AG04450 (cell line): ENCODE measurements at regions not wholly inside any gene's neighbourhood (a gene's known extent, or its start where the extent isn't known, plus 50 kb on each side); places are given as distances from the start of the nearest gene placed in this dataset.
"Not testable (repeated sequence)": the region's sequence is repeated elsewhere in the genome, so short reads cannot be mapped to it uniquely, and the experiment has no call there.

Experiments used
- CTCF ChIA-PET: fragments of 300-600, 350-600 bp; formaldehyde crosslinking; extraction: SDS; loops from one replicate; lab custom pipeline; 2022; ENCODE audit warnings: antibody characterized with exemption, inconsistent platforms; lab: Charles Lee
- POLR2A ChIA-PET: fragments of 350-600 bp; formaldehyde crosslinking; extraction: SDS; loops from one replicate; lab custom pipeline; 2021; ENCODE audit warnings: antibody characterized with exemption, inconsistent platforms; lab: Yijun Ruan, JAX
- DNase-seq: peaks from one replicate; pipeline ENCODE4 v3.0.0-alpha.2; 2011; ENCODE audit warnings: low read depth, low spot score
- H3K27ac ChIP-seq: one replicate; pipeline ENCODE4 v1.5.1; 2012; ENCODE audit warnings: low read depth, low read length, control low read depth
- H3K27me3 ChIP-seq: one replicate; pipeline ENCODE4 v1.6.0; 2012; ENCODE audit warnings: low read length; ENCODE audit not compliant: control insufficient read depth, insufficient read depth
- H3K4me3 ChIP-seq: 2 replicates; pipeline ENCODE4 v1.5.1; 2011; ENCODE audit warnings: mild to moderate bottlenecking, low read depth, low read length, control low read depth
- H3K9me3 ChIP-seq: 2 replicates; pipeline ENCODE4 v1.5.1; 2012; ENCODE audit warnings: low read length; ENCODE audit not compliant: control insufficient read depth, insufficient read depth
- TF ChIP-seq, protein P1 (sequence below): IDR thresholded peaks from 2 replicates; pipeline ENCODE4 v1.5.1; 2011; ENCODE audit warnings: low read depth, low read length, control low read depth, inconsistent platforms

DNA sequence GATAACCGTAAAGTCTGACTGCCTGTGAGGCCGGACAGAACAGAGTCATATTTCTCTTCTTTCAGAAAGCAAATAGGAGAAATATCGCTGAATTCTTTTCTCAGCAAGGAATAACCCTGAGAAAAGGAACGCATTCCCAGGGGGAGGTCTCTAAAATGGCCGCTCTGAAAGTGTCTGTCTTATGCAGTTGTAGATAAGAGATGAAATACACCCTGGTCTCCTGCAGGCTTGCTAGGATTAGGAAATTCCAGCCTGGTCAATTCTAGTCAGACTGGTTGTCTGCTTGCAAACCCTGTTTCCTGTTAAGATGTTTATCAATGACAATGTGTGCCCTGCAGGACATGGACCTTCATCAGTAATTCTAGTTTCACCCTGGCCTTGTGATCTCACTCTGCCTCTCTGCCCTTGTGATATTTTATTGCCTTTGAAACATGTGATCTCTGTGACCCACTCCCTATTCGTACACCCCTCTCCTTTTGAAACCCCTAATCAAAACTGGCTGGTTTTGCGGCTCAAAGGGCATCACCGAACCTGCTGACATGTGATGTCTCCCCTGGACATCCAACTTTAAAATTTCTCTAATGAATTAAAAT lies 934.8 kb upstream of the SPRY2 start:
- ChIA-PET POLR2A (no interaction called here), CTCF (no interaction called here)
- DNase-seq, result no peak
- Histone ChIP-seq H3K9me3 (peaks cover 6% of the 10 kb centered on the region), H3K27me3 (no peaks in the 10 kb centered on the region), H3K27ac (no peak overlapping the region), H3K4me3 (no peak overlapping the region)
- TF ChIP-seq, protein P1, sequence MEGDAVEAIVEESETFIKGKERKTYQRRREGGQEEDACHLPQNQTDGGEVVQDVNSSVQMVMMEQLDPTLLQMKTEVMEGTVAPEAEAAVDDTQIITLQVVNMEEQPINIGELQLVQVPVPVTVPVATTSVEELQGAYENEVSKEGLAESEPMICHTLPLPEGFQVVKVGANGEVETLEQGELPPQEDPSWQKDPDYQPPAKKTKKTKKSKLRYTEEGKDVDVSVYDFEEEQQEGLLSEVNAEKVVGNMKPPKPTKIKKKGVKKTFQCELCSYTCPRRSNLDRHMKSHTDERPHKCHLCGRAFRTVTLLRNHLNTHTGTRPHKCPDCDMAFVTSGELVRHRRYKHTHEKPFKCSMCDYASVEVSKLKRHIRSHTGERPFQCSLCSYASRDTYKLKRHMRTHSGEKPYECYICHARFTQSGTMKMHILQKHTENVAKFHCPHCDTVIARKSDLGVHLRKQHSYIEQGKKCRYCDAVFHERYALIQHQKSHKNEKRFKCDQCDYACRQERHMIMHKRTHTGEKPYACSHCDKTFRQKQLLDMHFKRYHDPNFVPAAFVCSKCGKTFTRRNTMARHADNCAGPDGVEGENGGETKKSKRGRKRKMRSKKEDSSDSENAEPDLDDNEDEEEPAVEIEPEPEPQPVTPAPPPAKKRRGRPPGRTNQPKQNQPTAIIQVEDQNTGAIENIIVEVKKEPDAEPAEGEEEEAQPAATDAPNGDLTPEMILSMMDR, result no peak

DNA sequence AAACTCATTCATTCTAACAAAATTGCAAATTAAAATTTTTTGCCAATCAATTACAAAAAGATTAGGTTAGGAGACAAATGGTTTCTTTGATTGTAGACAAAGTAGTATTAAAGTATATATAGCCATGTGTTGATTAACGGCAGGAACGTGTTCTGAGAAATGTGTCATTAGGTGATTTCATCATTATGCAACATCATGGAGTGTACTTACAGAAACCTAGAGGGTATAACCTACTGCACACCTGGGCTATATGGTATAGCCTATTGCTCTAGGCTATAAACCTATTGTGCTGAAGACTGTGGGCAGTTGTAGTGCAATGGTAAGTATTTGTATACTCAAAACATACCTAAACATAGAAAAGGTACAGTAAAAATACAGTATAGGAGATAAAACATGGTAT lies 906.8 kb upstream of the SPRY2 start:
- POLR2A ChIA-PET, result no interaction called here
- CTCF ChIA-PET, result no interaction called here
- H3K9me3 ChIP-seq, result 0 out of 2 replicates have a peak, but pooled peaks cover 3% of the 10 kb centered on the region
- TF ChIP-seq, protein P1, result no peak
- DNase-seq, result no peak
- no peak overlapping the region for H3K4me3 ChIP-seq
- no peaks in the 10 kb centered on the region for H3K27me3 ChIP-seq
- no peak overlapping the region for H3K27ac ChIP-seq

DNA sequence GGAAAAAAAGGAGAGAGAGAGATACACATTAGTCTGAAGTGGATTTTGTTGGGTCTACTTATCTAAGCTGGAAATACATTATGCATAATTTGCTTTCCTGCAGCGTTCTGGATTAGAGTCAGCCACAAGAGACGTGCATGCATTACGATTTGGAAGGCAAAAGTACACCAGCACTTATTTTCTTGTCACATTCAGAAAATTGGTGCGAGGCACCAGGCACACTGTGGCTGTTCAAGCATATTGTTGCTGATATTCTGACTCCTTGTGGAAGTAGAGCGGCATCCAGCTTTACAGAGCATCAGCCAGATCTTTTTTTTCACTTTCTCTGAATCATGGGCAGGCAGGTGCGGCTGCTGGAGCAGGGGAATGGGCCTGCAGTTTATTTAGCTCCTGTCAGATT lies 905.6 kb upstream of the SPRY2 start:
- Histone ChIP-seq H3K9me3 (0 out of 2 replicates have a peak, but pooled peaks cover 3% of the 10 kb centered on the region), H3K27me3 (no peaks in the 10 kb centered on the region), H3K27ac (no peak overlapping the region), H3K4me3 (no peak overlapping the region)
- POLR2A ChIA-PET, result no interaction called here
- DNase-seq, result no peak
- CTCF ChIA-PET, result no interaction called here
- TF ChIP-seq, protein P1, result no peak

DNA sequence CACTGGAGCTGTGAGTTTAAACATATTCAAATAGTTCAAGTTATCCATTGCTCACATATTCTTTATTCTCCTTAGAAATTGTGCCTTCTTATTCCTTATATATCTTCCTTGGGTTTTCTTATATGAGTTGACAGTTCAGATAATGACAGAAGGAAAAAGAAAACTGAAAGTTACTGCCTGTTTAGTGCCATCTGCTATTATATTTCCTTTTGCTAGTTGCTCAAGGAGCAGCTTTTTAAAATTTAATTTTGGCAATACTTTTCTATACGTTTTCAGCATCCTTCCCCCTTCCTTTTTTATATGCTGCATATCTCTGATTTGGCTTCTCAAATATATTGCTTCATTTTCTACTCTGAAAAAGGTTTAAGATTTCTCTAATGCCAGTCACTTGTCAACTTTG lies 903.1 kb upstream of the SPRY2 start:
- CTCF ChIA-PET, result no interaction called here
- Histone ChIP-seq H3K27me3 (no peaks in the 10 kb centered on the region), H3K27ac (no peak overlapping the region), H3K4me3 (no peak overlapping the region), H3K9me3 (0 out of 2 replicates have a peak, but pooled peaks cover 3% of the 10 kb centered on the region)
- POLR2A ChIA-PET, result no interaction called here
- no peak for DNase-seq
- TF ChIP-seq, protein P1, result no peak

DNA sequence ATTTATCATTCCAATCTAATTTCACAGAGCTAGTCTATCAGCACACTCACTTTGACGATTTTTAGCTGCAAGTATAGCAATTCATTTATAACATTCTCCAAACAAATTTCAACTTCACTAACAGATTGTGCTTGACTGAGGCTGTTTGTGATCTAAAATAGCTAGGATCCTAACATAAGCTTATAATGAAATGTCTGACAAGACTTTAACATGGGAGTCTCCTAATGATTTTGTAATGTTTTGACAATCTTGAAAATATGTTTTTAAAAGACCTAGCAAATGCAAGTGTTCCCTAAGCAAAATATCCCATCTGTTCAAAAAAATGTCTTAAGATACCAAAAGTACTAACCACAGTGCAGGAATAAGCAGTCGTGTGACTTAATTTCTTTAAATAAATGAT lies 889.5 kb upstream of the SPRY2 start:
- Histone ChIP-seq H3K9me3 (no peaks in the 10 kb centered on the region), H3K4me3 (no peak overlapping the region), H3K27me3 (no peaks in the 10 kb centered on the region), H3K27ac (no peak overlapping the region)
- no peak for DNase-seq
- TF ChIP-seq, protein P1, result no peak
- ChIA-PET CTCF (no interaction called here), POLR2A (no interaction called here)

DNA sequence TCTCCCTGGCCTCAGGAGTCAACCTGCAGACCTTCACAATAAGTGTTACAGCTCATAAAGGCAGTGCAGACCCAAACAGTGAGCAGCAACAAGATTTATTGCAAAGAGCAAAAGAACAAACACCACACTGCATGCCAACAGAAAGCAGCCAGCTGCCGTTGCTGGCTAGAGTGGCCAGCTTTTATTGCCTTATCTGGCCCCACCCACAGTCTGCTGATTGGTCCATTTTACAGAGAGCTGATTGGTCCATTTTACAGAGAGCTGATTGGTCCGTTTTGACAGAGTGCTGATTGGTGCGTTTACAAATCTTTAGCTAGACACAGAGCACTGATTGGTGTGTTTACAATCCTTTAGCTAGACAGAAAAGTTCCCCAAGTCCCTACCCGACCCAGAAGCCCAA lies 885.9 kb upstream of the SPRY2 start:
- H3K27ac ChIP-seq, POLR2A ChIA-PET, H3K27me3 ChIP-seq, H3K9me3 ChIP-seq, CTCF ChIA-PET, H3K4me3 ChIP-seq, DNase-seq: not testable (repeated sequence)
